ENCODE measurements at regions not wholly inside any gene's neighbourhood (a gene's known extent, or its start where the extent isn't known, plus 50 kb on each side); places are given as distances from the start of the nearest gene placed in this dataset.

DNA sequence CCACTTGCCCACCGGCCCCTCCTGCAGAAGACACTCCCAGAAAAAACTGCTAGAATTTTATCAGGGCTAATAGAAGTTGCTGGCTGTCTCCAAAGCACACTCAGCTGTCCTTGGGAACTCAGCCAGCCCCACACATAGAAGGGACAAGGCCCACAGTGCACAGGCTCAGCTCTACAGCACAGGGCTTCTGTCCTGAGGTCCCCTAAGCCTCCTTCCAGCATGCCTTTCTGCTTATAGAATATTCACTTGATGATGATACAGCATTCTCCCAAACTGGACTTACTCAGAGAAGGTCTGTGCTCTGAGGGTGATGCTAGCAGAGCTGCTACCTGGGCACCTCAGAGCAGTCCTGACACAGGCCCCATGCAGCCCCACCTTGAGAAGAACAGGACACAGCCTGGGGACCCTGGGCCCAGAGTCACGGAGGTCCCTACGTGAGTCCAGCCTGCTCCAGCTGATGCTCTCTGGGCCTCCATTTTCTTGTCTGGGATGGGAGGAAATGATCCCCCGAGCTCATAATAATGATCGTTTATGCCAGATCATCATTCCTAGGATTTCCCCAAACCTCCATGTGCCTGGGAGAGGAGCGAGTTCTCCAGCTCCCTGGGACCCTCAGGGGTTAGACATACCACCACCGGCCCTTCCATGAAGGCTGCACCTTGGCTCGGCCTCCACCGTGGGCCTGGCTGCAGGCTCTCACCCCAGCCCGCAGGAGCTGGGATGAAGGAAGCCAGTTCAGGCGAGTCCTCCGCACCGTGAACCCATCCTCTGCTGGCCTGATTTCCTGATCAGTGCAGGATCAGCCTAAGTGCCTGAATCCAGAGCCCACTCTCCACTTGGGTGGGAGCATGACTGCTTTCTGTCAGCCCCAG is 145.6 kb downstream of the ZNF248 start:
- Histone ChIP-seq H3K4me3 (no peak overlapping the region), H3K27me3 (no peaks in the 10 kb centered on the region), H3K9me3 (peaks cover 0 to 16% (median 4%) of the 10 kb centered on the region in 4 donors), H3K36me3 (no peaks in the 10 kb centered on the region), H3K4me1 (peaks cover 0 to 17% (median 0%) of the 10 kb centered on the region in 4 donors), H3K27ac (no peak overlapping the region)
- intact Hi-C loops (cut with DNase I; ENCODE audit: low total_unique reads): no loop called here
- TF ChIP-seq EP300 (IDR thresholded peaks at IDR 0.05) (no peak), POLR2AphosphoS5 (IDR thresholded peaks at IDR 0.05) (no peak), POLR2A (IDR thresholded peaks at IDR 0.05) (no peak)
- TF ChIP-seq, protein P1, sequence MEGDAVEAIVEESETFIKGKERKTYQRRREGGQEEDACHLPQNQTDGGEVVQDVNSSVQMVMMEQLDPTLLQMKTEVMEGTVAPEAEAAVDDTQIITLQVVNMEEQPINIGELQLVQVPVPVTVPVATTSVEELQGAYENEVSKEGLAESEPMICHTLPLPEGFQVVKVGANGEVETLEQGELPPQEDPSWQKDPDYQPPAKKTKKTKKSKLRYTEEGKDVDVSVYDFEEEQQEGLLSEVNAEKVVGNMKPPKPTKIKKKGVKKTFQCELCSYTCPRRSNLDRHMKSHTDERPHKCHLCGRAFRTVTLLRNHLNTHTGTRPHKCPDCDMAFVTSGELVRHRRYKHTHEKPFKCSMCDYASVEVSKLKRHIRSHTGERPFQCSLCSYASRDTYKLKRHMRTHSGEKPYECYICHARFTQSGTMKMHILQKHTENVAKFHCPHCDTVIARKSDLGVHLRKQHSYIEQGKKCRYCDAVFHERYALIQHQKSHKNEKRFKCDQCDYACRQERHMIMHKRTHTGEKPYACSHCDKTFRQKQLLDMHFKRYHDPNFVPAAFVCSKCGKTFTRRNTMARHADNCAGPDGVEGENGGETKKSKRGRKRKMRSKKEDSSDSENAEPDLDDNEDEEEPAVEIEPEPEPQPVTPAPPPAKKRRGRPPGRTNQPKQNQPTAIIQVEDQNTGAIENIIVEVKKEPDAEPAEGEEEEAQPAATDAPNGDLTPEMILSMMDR (IDR thresholded peaks at IDR 0.05): no peak
- WGBS, 5 donors: 75 to 90% (median 78%) methylated on average over 7 to 13 of the region's 13 CpGs
- DNase-seq: no peak

DNA sequence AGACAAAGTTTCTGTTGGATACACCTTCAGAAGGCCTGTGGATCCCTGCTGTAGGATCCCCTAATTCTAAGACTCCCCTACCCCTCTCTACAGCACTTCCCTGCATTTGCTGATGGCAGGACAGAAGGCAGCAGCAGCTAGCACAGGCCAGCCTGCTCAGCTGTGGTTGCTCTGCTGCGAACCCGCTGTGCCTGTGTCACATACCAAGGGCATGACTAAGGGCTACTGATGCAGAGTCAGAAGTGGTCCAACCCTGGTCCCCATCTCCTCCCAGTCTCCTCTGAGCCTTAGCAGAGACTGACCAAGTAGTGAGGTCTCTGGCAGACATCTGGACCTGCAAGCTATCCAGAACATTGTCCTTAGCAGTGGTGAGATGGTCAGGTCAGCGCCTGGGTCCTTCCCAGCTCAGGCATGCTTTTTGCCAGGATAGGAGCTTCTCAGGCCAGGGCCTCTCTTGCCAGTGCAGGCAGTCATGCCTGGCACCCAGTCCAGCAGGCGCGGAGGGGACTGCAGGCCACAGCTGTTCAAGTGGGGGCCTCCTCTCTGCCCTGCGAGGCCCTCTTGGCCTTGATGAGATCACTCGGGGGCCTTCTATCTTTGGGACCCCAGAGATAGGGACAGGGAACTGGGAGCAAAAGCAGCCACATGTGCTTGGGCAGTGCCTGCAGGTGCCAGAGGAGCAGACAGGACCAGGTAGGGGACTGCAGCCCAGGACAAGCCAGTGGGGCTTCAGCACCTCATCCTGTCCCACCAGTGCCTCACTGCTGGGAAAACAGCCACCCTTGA is 146.4 kb downstream of the ZNF248 start:
- intact Hi-C loops (cut with DNase I; ENCODE audit: low total_unique reads): no loop called here
- no peak for DNase-seq
- 86 to 95% (median 90%) methylated on average over 6 to 7 of the region's 7 CpGs for WGBS, 5 donors
- Histone ChIP-seq H3K36me3 (no peaks in the 10 kb centered on the region), H3K27me3 (no peaks in the 10 kb centered on the region), H3K27ac (no peak overlapping the region), H3K9me3 (peaks cover 0 to 20% (median 4%) of the 10 kb centered on the region in 4 donors), H3K4me3 (no peak overlapping the region), H3K4me1 (peaks cover 0 to 17% (median 0%) of the 10 kb centered on the region in 4 donors)
- TF ChIP-seq POLR2AphosphoS5 (IDR thresholded peaks at IDR 0.05): no peak
- TF ChIP-seq, protein P1 (IDR thresholded peaks at IDR 0.05): no peak
- no peak for TF ChIP-seq EP300 (IDR thresholded peaks at IDR 0.05)
- TF ChIP-seq POLR2A (IDR thresholded peaks at IDR 0.05): no peak

DNA sequence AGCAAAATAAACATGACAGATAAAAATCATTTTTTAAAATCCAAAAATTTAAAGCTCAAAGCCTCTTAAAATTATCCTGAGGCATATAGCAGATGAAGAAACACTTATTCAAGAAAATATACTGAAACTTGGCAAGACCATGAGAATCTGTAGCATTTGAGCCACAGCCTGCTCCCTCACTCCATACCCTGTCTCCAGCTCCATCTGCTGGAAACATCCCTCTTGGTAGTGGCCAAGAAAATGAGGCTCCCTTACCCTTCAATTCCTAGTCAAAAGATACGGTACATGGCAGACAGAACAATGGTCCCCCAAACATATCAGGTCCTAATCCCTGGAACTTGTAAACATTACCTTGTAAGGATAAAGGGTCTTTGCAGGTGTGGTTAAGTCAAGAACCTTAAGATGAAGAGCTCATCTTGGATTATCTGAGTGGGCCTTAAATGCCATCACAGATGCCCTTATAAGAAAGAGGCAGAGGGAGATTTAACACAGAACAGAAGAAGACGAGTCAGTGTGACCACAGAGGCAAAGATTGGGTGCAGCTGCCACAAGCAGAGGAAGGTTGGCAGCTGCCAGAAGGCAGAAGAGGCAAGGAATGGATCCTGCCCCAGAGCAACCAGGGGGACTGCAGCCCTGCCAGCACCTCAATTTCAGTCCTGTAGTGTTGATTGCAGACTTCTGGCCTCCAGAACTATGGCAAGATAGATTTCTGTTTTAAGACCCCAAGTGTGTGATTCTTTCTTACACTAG is 149.4 kb downstream of the ZNF248 start:
- no peak for DNase-seq
- Histone ChIP-seq H3K27ac (no peak overlapping the region), H3K9me3 (peaks cover 0 to 32% (median 3%) of the 10 kb centered on the region in 4 donors), H3K4me3 (no peak overlapping the region), H3K27me3 (no peaks in the 10 kb centered on the region), H3K36me3 (no peaks in the 10 kb centered on the region), H3K4me1 (peaks cover 0 to 10% (median 0%) of the 10 kb centered on the region in 4 donors)
- WGBS, 5 donors: 46 to 54% (median 51%) methylated on average over 2 of the region's 2 CpGs
- intact Hi-C loops (cut with DNase I; ENCODE audit: low total_unique reads): no loop called here
- TF ChIP-seq POLR2A (IDR thresholded peaks at IDR 0.05) (no peak), EP300 (IDR thresholded peaks at IDR 0.05) (no peak), POLR2AphosphoS5 (IDR thresholded peaks at IDR 0.05) (no peak)
- TF ChIP-seq, protein P1 (IDR thresholded peaks at IDR 0.05): peak in 1 of 7 experiments; percentile 25

DNA sequence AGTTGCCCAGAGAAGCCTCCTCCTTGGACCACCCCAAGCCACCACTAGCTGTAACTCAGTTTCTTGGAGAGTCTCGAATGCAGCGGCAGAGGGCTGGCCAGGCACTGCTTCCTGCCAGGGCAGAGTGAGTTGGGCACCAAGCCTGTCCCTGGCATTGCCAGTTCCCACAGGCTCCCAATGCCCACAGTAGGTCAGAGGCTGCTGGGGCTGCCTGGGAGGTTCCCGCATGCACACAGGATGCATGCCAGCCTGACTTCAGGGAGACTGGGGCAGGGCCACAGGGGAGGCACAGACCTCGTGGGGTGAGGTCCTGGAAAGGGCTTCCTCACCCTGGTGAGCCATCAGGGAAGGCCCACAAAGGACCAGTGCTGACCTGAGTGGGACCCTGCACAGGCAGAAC is 152.8 kb downstream of the ZNF248 start:
- intact Hi-C loops (cut with DNase I; ENCODE audit: low total_unique reads): no loop called here
- no peak overlapping the region for H3K27ac ChIP-seq
- no peak for DNase-seq
- H3K9me3 ChIP-seq: peaks cover 0 to 33% (median 3%) of the 10 kb centered on the region in 4 donors
- H3K36me3 ChIP-seq: no peaks in the 10 kb centered on the region
- no peak overlapping the region for H3K4me3 ChIP-seq
- TF ChIP-seq EP300 (IDR thresholded peaks at IDR 0.05): no peak
- TF ChIP-seq, protein P1 (IDR thresholded peaks at IDR 0.05): no peak
- no peak for TF ChIP-seq POLR2A (IDR thresholded peaks at IDR 0.05)
- no peak for TF ChIP-seq POLR2AphosphoS5 (IDR thresholded peaks at IDR 0.05)
- H3K4me1 ChIP-seq: no peaks in the 10 kb centered on the region
- no peaks in the 10 kb centered on the region for H3K27me3 ChIP-seq
- 66 to 100% (median 72%) methylated on average over 2 to 4 of the region's 4 CpGs for WGBS, 5 donors
